AG04450 (cell line): ENCODE measurements at regions not wholly inside any gene's neighbourhood (a gene's known extent, or its start where the extent isn't known, plus 50 kb on each side); places are given as distances from the start of the nearest gene placed in this dataset.
"Not testable (repeated sequence)": the region's sequence is repeated elsewhere in the genome, so short reads cannot be mapped to it uniquely, and the experiment has no call there.

Experiments used
- CTCF ChIA-PET: fragments of 300-600, 350-600 bp; formaldehyde crosslinking; extraction: SDS; loops from one replicate; lab custom pipeline; 2022; ENCODE audit warnings: antibody characterized with exemption, inconsistent platforms; lab: Charles Lee
- POLR2A ChIA-PET: fragments of 350-600 bp; formaldehyde crosslinking; extraction: SDS; loops from one replicate; lab custom pipeline; 2021; ENCODE audit warnings: antibody characterized with exemption, inconsistent platforms; lab: Yijun Ruan, JAX
- DNase-seq: peaks from one replicate; pipeline ENCODE4 v3.0.0-alpha.2; 2011; ENCODE audit warnings: low read depth, low spot score
- H3K27ac ChIP-seq: one replicate; pipeline ENCODE4 v1.5.1; 2012; ENCODE audit warnings: low read depth, low read length, control low read depth
- H3K27me3 ChIP-seq: one replicate; pipeline ENCODE4 v1.6.0; 2012; ENCODE audit warnings: low read length; ENCODE audit not compliant: control insufficient read depth, insufficient read depth
- H3K4me3 ChIP-seq: 2 replicates; pipeline ENCODE4 v1.5.1; 2011; ENCODE audit warnings: mild to moderate bottlenecking, low read depth, low read length, control low read depth
- H3K9me3 ChIP-seq: 2 replicates; pipeline ENCODE4 v1.5.1; 2012; ENCODE audit warnings: low read length; ENCODE audit not compliant: control insufficient read depth, insufficient read depth
- CTCF ChIP-seq: IDR thresholded peaks from 2 replicates; pipeline ENCODE4 v1.5.1; 2011; ENCODE audit warnings: low read depth, low read length, control low read depth, inconsistent platforms

DNA sequence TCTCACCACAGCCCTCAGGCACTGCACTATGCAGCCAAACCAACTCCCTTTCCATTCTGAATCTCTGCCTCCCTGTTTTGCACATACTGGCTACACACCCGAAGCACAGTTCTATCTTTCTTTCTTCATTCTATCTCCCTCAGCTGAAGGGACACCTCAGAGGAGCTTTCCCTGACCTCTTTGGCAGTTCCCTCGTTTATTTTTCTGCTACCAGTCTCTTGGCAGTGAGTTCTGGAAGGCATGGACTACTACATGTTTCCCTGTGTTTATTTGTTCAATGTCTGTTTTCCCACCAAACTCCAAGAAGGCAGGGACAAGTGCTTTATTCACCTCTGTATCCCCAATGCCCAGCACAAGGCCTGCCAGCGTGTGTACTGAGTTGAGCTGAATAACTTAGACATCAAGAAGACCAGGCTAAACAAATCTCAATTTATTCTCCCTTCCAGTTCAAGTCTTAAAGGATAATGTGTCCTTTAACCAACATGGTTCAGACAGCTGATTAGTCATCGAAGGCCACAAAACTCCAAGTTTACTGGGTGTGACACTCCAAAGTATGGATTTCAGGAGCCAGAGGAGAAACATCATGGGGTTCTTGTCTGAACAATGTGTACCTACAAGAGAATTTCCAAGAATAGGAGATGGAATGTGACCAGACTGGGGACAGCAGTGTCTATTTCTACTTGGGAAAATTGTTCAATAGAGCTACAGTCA, 260.1 kb upstream of the CTNNB1 start:
- Histone ChIP-seq H3K27me3 (no peaks in the 10 kb centered on the region), H3K27ac (no peak overlapping the region), H3K4me3 (no peak overlapping the region), H3K9me3 (no peaks in the 10 kb centered on the region)
- no peak for DNase-seq
- POLR2A ChIA-PET: no interaction called here
- CTCF ChIA-PET: no interaction called here
- no peak for TF ChIP-seq CTCF

GRCh38 chr3:40939741-40940130, 259.6 kb upstream of the CTNNB1 start:
- H3K27ac ChIP-seq: no peak overlapping the region
- no peaks in the 10 kb centered on the region for H3K9me3 ChIP-seq
- H3K27me3 ChIP-seq: no peaks in the 10 kb centered on the region
- TF ChIP-seq CTCF: no peak
- ChIA-PET POLR2A (interaction anchor here (0.6 kb wide), 1 partner anchor 463 kb away, joined by 4 read pairs; no protein-coding TSS in a partner anchor), CTCF (no interaction called here)
- H3K4me3 ChIP-seq: no peak overlapping the region
- DNase-seq: no peak

DNA sequence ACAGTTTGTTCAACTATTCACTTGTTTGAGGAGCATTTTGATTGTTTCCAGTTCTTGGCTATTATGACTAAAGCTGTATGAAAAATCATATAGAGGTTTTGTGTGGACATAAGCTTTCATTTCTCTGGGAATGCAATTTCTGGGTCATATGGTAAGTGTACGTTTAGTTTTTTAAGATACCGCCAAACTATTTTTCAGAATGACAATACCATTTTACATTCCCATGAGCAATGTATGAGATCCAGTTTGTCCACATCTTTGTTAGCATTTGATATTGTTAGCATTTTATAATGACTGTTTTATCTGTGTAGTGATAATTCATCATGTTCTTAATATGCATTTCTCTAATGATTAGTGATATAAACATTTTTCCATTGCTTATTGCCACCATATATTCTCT, 258.7 kb upstream of the CTNNB1 start:
- H3K9me3 ChIP-seq: no peaks in the 10 kb centered on the region
- no peak overlapping the region for H3K27ac ChIP-seq
- no peaks in the 10 kb centered on the region for H3K27me3 ChIP-seq
- no peak for DNase-seq
- TF ChIP-seq CTCF: no peak
- CTCF ChIA-PET: no interaction called here
- POLR2A ChIA-PET: no interaction called here
- H3K4me3 ChIP-seq: no peak overlapping the region

DNA sequence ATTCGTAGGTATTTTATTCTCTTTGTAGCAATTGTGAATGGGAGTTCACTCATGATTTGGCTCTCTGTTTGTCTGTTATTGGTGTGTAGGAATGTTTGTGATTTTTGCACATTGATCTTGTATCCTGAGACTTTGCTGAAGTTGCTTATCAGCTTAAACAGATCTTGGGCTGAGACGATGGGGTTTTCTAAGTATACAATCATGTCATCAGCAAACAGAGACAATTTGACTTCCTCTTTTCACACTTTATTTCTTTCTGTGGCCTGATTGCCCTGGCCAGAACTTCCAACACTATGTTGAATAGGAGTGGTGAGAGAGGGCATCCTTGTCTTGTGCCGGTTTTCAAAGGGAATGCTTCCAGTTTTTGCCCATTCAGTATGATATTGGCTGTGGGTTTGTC, 252.3 kb upstream of the CTNNB1 start:
- H3K27me3 ChIP-seq, CTCF ChIA-PET, H3K9me3 ChIP-seq, POLR2A ChIA-PET, H3K4me3 ChIP-seq, H3K27ac ChIP-seq, DNase-seq: not testable (repeated sequence)

DNA sequence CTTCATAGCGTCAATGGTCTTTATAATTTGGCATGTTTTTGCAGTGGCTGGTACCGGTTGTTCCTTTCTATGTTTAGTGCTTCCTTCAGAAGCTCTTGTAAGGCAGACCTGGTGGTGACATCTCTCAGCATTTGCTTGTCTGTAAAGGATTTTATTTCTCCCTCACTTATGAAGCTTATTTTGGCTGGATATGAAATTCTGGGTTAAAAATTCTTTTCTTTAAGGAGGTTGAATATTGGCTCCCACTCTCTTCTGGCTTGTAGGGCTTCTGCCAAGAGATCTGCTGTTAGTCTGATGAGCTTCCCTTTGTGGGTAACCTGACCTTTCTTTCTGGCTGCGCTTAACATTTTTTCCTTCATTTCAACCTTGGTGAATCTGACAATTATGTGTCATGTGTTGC, 250.0 kb upstream of the CTNNB1 start:
- POLR2A ChIA-PET, H3K27ac ChIP-seq, CTCF ChIA-PET, H3K4me3 ChIP-seq, DNase-seq, H3K27me3 ChIP-seq, H3K9me3 ChIP-seq: not testable (repeated sequence)

GRCh38 chr3:40951636-40952035, 247.7 kb upstream of the CTNNB1 start:
- CTCF ChIA-PET: no interaction called here
- DNase-seq: no peak
- Histone ChIP-seq H3K9me3 (no peaks in the 10 kb centered on the region), H3K27ac (no peak overlapping the region), H3K27me3 (no peaks in the 10 kb centered on the region), H3K4me3 (no peak overlapping the region)
- TF ChIP-seq CTCF: no peak
- POLR2A ChIA-PET: no interaction called here
